Astrocyte (in vitro differentiated cells and primary cell): ENCODE measurements at regions not wholly inside any gene's neighbourhood (a gene's known extent, or its start where the extent isn't known, plus 50 kb on each side); places are given as distances from the start of the nearest gene placed in this dataset.

Experiments used
- DNase-seq: peaks from one replicate; pipeline ENCODE4 v3.0.0-alpha.2; 2010; ENCODE audit warnings: low read depth
- FAIRE-seq: peaks from 2 replicates; lab custom pipeline; 2011; peaks lifted over from hg19 to GRCh38; lab: Jason Lieb, UNC
- H2AFZ ChIP-seq: 2 replicates; pipeline ENCODE4 v1.6.0; 2012; ENCODE audit warnings: low read depth, low read length, inconsistent platforms
- H3K27ac ChIP-seq: 2 replicates; pipeline ENCODE4 v1.5.1; 2011; ENCODE audit warnings: low read depth, low read length, inconsistent platforms
- H3K27me3 ChIP-seq: 2 replicates; pipeline ENCODE4 v1.6.0; 2011; ENCODE audit warnings: low read length, inconsistent platforms; ENCODE audit not compliant: insufficient read depth
- H3K36me3 ChIP-seq: 2 replicates; pipeline ENCODE4 v1.5.1; 2011; ENCODE audit warnings: low read length, inconsistent platforms; ENCODE audit not compliant: insufficient read depth
- H3K4me1 ChIP-seq: 2 replicates; pipeline ENCODE4 v1.5.1; 2011; ENCODE audit warnings: low read length, inconsistent platforms; ENCODE audit not compliant: insufficient read depth
- H3K4me2 ChIP-seq: 2 replicates; pipeline ENCODE4 v1.6.0; 2012; ENCODE audit warnings: low read length, inconsistent platforms
- H3K4me3 ChIP-seq: 2 replicates; pipeline ENCODE4 v1.5.1; 2011; ENCODE audit warnings: low read depth, mild to moderate bottlenecking, low read length, inconsistent platforms; ENCODE audit not compliant: insufficient read depth
- H3K79me2 ChIP-seq: 2 replicates; pipeline ENCODE4 v1.6.0; 2012; ENCODE audit warnings: mild to moderate bottlenecking, low read length, inconsistent platforms; ENCODE audit not compliant: insufficient read depth
- H3K9ac ChIP-seq: 2 replicates; pipeline ENCODE4 v1.6.0; 2012; ENCODE audit warnings: mild to moderate bottlenecking, low read length, inconsistent platforms
- H3K9me3 ChIP-seq: 2 replicates; pipeline ENCODE4 v1.5.1; 2012; ENCODE audit warnings: low read depth, mild to moderate bottlenecking, low read length, inconsistent platforms; ENCODE audit not compliant: insufficient read depth
- H4K20me1 ChIP-seq: 2 replicates; pipeline ENCODE4 v1.6.0; 2012; ENCODE audit warnings: low read length, inconsistent platforms; ENCODE audit not compliant: insufficient read depth
- H3K27ac Mint-ChIP-seq: one replicate; pipeline ENCODE4 v1.8.0; 2021; ENCODE audit warnings: mild to moderate bottlenecking, mixed read lengths; ENCODE audit not compliant: unreplicated experiment
- H3K27me3 Mint-ChIP-seq: one replicate; pipeline ENCODE4 v1.8.0; 2021; ENCODE audit warnings: low read depth, mixed read lengths; ENCODE audit not compliant: unreplicated experiment
- H3K36me3 Mint-ChIP-seq: one replicate; pipeline ENCODE4 v1.8.0; 2021; ENCODE audit warnings: low read depth, mixed read lengths; ENCODE audit not compliant: unreplicated experiment
- H3K4me1 Mint-ChIP-seq: one replicate; pipeline ENCODE4 v1.8.0; 2021; ENCODE audit warnings: low read depth, mixed read lengths; ENCODE audit not compliant: unreplicated experiment
- H3K4me3 Mint-ChIP-seq: one replicate; pipeline ENCODE4 v1.8.0; 2021; ENCODE audit warnings: mild to moderate bottlenecking, moderate library complexity, mixed read lengths; ENCODE audit not compliant: unreplicated experiment
- H3K9me3 Mint-ChIP-seq: one replicate; pipeline ENCODE4 v1.8.0; 2021; ENCODE audit warnings: mild to moderate bottlenecking, mixed read lengths; ENCODE audit not compliant: unreplicated experiment
- EZH2 ChIP-seq: IDR thresholded peaks from 2 replicates; pipeline ENCODE4 v1.6.1; 2012; ENCODE audit warnings: mild to moderate bottlenecking, low read length, inconsistent platforms; ENCODE audit not compliant: insufficient read depth
- TF ChIP-seq, protein P1 (sequence below): IDR thresholded peaks from 2 replicates; pipeline ENCODE4 v1.5.1; 2011; ENCODE audit warnings: low read depth, mild to moderate bottlenecking, inconsistent platforms, low read length, moderate library complexity; ENCODE audit not compliant: insufficient read depth

GRCh38 chr2:176769499-176770370, 442.9 kb upstream of the HNRNPA3 start:
- no peak for FAIRE-seq
- Histone ChIP-seq H3K4me1 (no peaks in the 10 kb centered on the region), H3K79me2 (no peaks in the 10 kb centered on the region), H3K36me3 (no peaks in the 10 kb centered on the region), H3K4me2 (no peak overlapping the region), H3K27me3 (no peaks in the 10 kb centered on the region), H3K9ac (no peak overlapping the region), H4K20me1 (no peaks in the 10 kb centered on the region), H2AFZ (no peak overlapping the region), H3K9me3 (no peaks in the 10 kb centered on the region), H3K4me3 (no peak overlapping the region), H3K27ac (no peak overlapping the region)
- Mint-ChIP-seq H3K36me3 (no peaks in the 10 kb centered on the region), H3K4me1 (no peaks in the 10 kb centered on the region), H3K9me3 (peaks cover 14% of the 10 kb centered on the region), H3K27ac (no peak overlapping the region), H3K4me3 (no peak overlapping the region), H3K27me3 (no peaks in the 10 kb centered on the region)
- DNase-seq = no peak
- TF ChIP-seq, protein P1, sequence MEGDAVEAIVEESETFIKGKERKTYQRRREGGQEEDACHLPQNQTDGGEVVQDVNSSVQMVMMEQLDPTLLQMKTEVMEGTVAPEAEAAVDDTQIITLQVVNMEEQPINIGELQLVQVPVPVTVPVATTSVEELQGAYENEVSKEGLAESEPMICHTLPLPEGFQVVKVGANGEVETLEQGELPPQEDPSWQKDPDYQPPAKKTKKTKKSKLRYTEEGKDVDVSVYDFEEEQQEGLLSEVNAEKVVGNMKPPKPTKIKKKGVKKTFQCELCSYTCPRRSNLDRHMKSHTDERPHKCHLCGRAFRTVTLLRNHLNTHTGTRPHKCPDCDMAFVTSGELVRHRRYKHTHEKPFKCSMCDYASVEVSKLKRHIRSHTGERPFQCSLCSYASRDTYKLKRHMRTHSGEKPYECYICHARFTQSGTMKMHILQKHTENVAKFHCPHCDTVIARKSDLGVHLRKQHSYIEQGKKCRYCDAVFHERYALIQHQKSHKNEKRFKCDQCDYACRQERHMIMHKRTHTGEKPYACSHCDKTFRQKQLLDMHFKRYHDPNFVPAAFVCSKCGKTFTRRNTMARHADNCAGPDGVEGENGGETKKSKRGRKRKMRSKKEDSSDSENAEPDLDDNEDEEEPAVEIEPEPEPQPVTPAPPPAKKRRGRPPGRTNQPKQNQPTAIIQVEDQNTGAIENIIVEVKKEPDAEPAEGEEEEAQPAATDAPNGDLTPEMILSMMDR = no peak
- TF ChIP-seq EZH2 = no peak

- Histone ChIP-seq H3K4me1 (no peaks in the 10 kb centered on the region), H3K27ac (no peak overlapping the region), H3K79me2 (no peaks in the 10 kb centered on the region), H3K36me3 (no peaks in the 10 kb centered on the region), H4K20me1 (no peaks in the 10 kb centered on the region), H3K27me3 (no peaks in the 10 kb centered on the region), H2AFZ (no peak overlapping the region), H3K4me2 (no peak overlapping the region), H3K9me3 (no peaks in the 10 kb centered on the region), H3K9ac (no peak overlapping the region), H3K4me3 (no peak overlapping the region)
- no peak for FAIRE-seq
- DNase-seq = no peak
- H3K4me3 Mint-ChIP-seq = no peak overlapping the region
- no peaks in the 10 kb centered on the region for H3K27me3 Mint-ChIP-seq
- no peak overlapping the region for H3K27ac Mint-ChIP-seq
- TF ChIP-seq, protein P1 = no peak
- no peak for TF ChIP-seq EZH2
- H3K4me1 Mint-ChIP-seq = no peaks in the 10 kb centered on the region
- no peaks in the 10 kb centered on the region for H3K36me3 Mint-ChIP-seq
- H3K9me3 Mint-ChIP-seq = peaks cover 13% of the 10 kb centered on the region
Observed at GRCh38 chr2:176772816-176773215, 439.8 kb upstream of the HNRNPA3 start.
